PC-9 (cell line): ENCODE measurements at regions not wholly inside any gene's neighbourhood (a gene's known extent, or its start where the extent isn't known, plus 50 kb on each side); places are given as distances from the start of the nearest gene placed in this dataset.

Experiments
- BruUV-seq: library from RNA; stranded (reverse); fragments of 400-500 nt; replicated peaks from 2 replicates; lab custom pipeline; 2021; lab: Mats Ljungman, UMichigan
- CTCF ChIA-PET: fragments of 300-600 bp; sonication (Branson Sonifier 250); formaldehyde crosslinking; loops from one replicate; lab custom pipeline; 2022; ENCODE audit warnings: antibody characterized with exemption; lab: Charles Lee
- POLR2A ChIA-PET: fragments of 300-600 bp; sonication (Branson Sonifier 250); formaldehyde crosslinking; loops from one replicate; lab custom pipeline; 2022; ENCODE audit warnings: antibody characterized with exemption; ENCODE audit not compliant: unreplicated experiment; lab: Charles Lee
- DNase-seq, 2 experiments: peaks; one replicate each; pipeline versions ENCODE4 v3.0.0 to v3.0.0-alpha.2; 2015 to 2022; ENCODE audit warnings: mixed read lengths in 1 of 2
- H2AFZ ChIP-seq: fragments of 200-600 bp; sonication (generic); 2 replicates; pipeline ENCODE4 v1.8.1; 2017; ENCODE audit warnings: antibody characterized with exemption
- H3F3A ChIP-seq: fragments of 200-600 bp; sonication (generic); 2 replicates; pipeline ENCODE4 v1.8.1; 2017; ENCODE audit warnings: antibody characterized with exemption, mild to moderate bottlenecking, low read depth; ENCODE audit not compliant: insufficient read depth
- H3K27ac ChIP-seq: fragments of 200-600 bp; sonication (generic); 2 replicates; pipeline ENCODE4 v1.6.1; 2016; ENCODE audit warnings: mixed run types
- H3K27me3 ChIP-seq: fragments of 200-600 bp; sonication (generic); 2 replicates; pipeline ENCODE4 v1.6.1; 2016; ENCODE audit warnings: low read depth, mixed run types; ENCODE audit not compliant: insufficient read depth
- H3K36me3 ChIP-seq: fragments of 200-600 bp; sonication (generic); 2 replicates; pipeline ENCODE4 v1.6.1; 2016; ENCODE audit warnings: low read depth, mixed run types
- H3K4me1 ChIP-seq: fragments of 200-600 bp; sonication (generic); replicated peaks from 2 replicates; pipeline ENCODE4 v1.6.1; 2016; ENCODE audit warnings: mixed run types; ENCODE audit not compliant: insufficient read depth
- H3K4me2 ChIP-seq: fragments of 200-600 bp; sonication (generic); 2 replicates; pipeline ENCODE4 v1.6.1; 2017; ENCODE audit warnings: mixed run types
- H3K4me3 ChIP-seq: fragments of 200-600 bp; sonication (generic); 2 replicates; pipeline ENCODE4 v1.6.1; 2016; ENCODE audit warnings: mixed run types
- H3K79me2 ChIP-seq: fragments of 200-600 bp; sonication (generic); 2 replicates; pipeline ENCODE4 v1.6.1; 2017; ENCODE audit warnings: low read depth, mixed run types
- H3K9me2 ChIP-seq: fragments of 200-600 bp; sonication (generic); 2 replicates; pipeline ENCODE4 v1.8.1; 2017; ENCODE audit warnings: mild to moderate bottlenecking; ENCODE audit not compliant: insufficient read depth
- H3K9me3 ChIP-seq: fragments of 200-600 bp; sonication (generic); 2 replicates; pipeline ENCODE4 v1.8.1; 2016; ENCODE audit warnings: low read depth; ENCODE audit not compliant: insufficient read depth
- H4K20me1 ChIP-seq: fragments of 200-600 bp; sonication (generic); 2 replicates; pipeline ENCODE4 v1.8.1; 2017; ENCODE audit not compliant: insufficient read depth
- EZH2 ChIP-seq: fragments of 200-600 bp; sonication (generic); IDR thresholded peaks from 2 replicates; pipeline ENCODE4 v1.8.0; 2017; ENCODE audit warnings: antibody characterized with exemption, low read depth
- intact Hi-C: fragments of 100-400 bp; cut with micrococcal nuclease; formaldehyde crosslinking; loops from one replicate; pipeline ENCODE4 v1.10.0; 2022; ENCODE audit not compliant: unreplicated experiment
- TF ChIP-seq, protein P1 (sequence below): fragments of 200-600 bp; sonication (generic); conservative IDR thresholded peaks from 2 replicates; pipeline ENCODE4 v1.6.1; 2017; ENCODE audit warnings: mixed run types, antibody characterized with exemption, mild to moderate bottlenecking, moderate library complexity

DNA sequence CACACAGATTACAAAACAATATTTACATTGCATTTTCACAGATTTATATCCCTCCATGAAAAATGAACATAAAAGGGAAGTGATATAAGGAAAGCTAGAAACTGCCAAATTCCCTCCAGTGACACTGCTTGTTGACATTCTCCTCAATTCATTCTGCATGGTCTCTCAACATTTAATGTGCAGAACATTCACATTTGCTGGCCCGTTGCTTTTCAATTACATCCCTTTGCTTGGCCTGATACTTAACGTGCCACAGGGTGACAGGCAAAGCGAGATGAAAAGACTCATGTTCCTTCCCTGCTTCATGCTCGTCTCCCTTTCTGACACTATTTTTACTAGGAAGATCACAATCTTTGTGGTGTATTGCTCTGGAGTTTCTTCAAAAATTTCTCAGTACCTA is 1019.7 kb upstream of the LRRN3 start:
- Histone ChIP-seq H3K79me2 (no peaks in the 10 kb centered on the region), H3K4me2 (no peak overlapping the region), H3K4me1 (no peaks in the 10 kb centered on the region), H3K4me3 (no peak overlapping the region), H3F3A (no peaks in the 10 kb centered on the region), H2AFZ (no peak overlapping the region; the same call in 1 of the 2 replicates), H4K20me1 (no peaks in the 10 kb centered on the region), H3K9me2 (no peaks in the 10 kb centered on the region), H3K36me3 (no peaks in the 10 kb centered on the region), H3K27ac (no peak overlapping the region), H3K9me3 (no peaks in the 10 kb centered on the region), H3K27me3 (no peaks in the 10 kb centered on the region)
- no TSS peak for BruUV-seq
- DNase-seq = no peak
- ChIA-PET CTCF (no interaction called here), POLR2A (no interaction called here)
- intact Hi-C loops = no loop called here
- TF ChIP-seq, protein P1, sequence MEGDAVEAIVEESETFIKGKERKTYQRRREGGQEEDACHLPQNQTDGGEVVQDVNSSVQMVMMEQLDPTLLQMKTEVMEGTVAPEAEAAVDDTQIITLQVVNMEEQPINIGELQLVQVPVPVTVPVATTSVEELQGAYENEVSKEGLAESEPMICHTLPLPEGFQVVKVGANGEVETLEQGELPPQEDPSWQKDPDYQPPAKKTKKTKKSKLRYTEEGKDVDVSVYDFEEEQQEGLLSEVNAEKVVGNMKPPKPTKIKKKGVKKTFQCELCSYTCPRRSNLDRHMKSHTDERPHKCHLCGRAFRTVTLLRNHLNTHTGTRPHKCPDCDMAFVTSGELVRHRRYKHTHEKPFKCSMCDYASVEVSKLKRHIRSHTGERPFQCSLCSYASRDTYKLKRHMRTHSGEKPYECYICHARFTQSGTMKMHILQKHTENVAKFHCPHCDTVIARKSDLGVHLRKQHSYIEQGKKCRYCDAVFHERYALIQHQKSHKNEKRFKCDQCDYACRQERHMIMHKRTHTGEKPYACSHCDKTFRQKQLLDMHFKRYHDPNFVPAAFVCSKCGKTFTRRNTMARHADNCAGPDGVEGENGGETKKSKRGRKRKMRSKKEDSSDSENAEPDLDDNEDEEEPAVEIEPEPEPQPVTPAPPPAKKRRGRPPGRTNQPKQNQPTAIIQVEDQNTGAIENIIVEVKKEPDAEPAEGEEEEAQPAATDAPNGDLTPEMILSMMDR = no peak
- no peak for TF ChIP-seq EZH2

DNA sequence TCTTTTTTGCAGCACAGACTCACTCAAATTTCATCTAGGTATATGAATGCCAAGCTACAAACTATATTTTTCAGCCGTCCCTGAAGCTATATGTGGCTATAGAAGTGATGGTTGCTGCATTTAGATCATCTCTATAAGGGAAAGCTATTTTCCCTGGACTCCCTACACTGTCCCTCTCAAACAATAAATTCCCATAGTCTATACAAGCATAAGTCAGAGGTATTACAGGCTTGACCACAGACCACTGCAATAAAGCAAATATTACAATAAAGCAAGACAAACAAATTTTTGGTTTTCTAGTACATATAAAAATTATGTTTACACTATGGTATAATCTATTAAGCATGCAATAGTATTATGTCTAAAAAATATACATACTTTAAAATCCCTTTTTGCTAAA is 1015.5 kb upstream of the LRRN3 start:
- TF ChIP-seq, protein P1 = no peak
- no peak for TF ChIP-seq EZH2
- CTCF ChIA-PET = no interaction called here
- H4K20me1 ChIP-seq = no peaks in the 10 kb centered on the region
- no peaks in the 10 kb centered on the region for H3K27me3 ChIP-seq
- H3K4me3 ChIP-seq = no peak overlapping the region
- H3K4me1 ChIP-seq = no peaks in the 10 kb centered on the region
- no peaks in the 10 kb centered on the region for H3K9me3 ChIP-seq
- H3F3A ChIP-seq = no peaks in the 10 kb centered on the region
- H3K36me3 ChIP-seq = no peaks in the 10 kb centered on the region
- H3K79me2 ChIP-seq = no peaks in the 10 kb centered on the region
- intact Hi-C loops = no loop called here
- no peak overlapping the region for H3K27ac ChIP-seq
- no peaks in the 10 kb centered on the region for H3K9me2 ChIP-seq
- no peak overlapping the region for H3K4me2 ChIP-seq
- BruUV-seq = no TSS peak
- POLR2A ChIA-PET = no interaction called here
- H2AFZ ChIP-seq = 0 out of 2 replicates have a peak overlapping the region, but pooled peaks have one; percentile 7
- DNase-seq = no peak

DNA sequence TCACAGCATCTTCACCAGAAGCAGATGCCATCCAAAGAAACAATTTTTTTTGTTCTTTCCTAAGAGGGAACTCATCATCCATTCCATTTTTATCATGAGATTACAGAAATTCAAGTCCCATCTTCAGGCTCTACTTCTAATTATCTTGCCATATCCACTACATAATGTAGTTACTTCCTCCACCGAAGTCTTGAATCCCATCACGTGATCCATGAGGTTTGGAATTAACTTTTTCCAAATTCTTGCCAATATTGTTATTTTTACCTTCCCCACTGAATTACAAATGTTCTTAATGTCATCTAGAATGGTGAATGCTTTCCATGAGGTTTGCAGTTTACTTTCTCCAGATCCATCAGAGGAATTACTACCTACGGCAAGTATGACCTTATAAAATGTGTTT is 1014.7 kb upstream of the LRRN3 start:
- Histone ChIP-seq H3K9me3 (no peaks in the 10 kb centered on the region), H3K36me3 (no peaks in the 10 kb centered on the region), H3F3A (no peaks in the 10 kb centered on the region), H4K20me1 (no peaks in the 10 kb centered on the region), H2AFZ (no peak overlapping the region), H3K27ac (no peak overlapping the region), H3K79me2 (no peaks in the 10 kb centered on the region), H3K4me2 (no peak overlapping the region), H3K9me2 (no peaks in the 10 kb centered on the region), H3K4me3 (no peak overlapping the region), H3K27me3 (no peaks in the 10 kb centered on the region), H3K4me1 (no peaks in the 10 kb centered on the region)
- intact Hi-C loops = no loop called here
- DNase-seq = no peak
- POLR2A ChIA-PET = no interaction called here
- CTCF ChIA-PET = no interaction called here
- TF ChIP-seq EZH2 = no peak
- TF ChIP-seq, protein P1 = no peak
- no TSS peak for BruUV-seq
